ENCODE measurements at regions not wholly inside any gene's neighbourhood (a gene's known extent, or its start where the extent isn't known, plus 50 kb on each side); places are given as distances from the start of the nearest gene placed in this dataset.

DNA sequence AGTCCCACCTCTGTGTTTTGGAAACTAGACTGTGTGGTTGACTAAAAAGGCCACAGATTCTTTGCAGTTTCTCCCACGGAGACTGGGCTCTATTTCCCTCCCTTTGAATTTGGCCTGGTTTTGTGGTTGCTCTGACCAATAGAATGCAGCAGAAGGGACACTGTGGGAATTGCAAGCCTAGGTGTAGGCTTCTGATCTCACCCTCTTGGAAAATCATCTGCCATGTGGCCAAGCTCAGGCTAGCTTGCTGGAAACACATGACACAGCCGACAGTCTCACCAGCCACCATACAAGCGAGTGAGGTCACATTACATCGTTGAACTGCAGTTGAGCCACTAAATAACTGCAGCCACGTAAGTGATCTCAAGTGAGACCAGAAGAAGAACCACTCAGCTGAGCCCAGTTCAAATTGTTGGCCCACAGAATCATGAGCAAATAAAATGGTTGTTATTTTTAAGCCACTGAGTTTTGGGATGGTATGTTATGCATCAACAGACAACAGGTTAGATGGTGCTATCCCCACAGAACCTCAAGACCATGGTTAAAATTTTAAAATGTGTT lies 319.1 kb upstream of the MEX3C start:
- ATAC-seq (ENCODE audit: insufficient number of reproducible peaks, low FRiP score, low read depth) (no peak), DNase-seq (ENCODE audit: low spot score) (no peak)
- H3K9me3 ChIP-seq: no peaks in the 10 kb centered on the region
- TF ChIP-seq, protein P1, sequence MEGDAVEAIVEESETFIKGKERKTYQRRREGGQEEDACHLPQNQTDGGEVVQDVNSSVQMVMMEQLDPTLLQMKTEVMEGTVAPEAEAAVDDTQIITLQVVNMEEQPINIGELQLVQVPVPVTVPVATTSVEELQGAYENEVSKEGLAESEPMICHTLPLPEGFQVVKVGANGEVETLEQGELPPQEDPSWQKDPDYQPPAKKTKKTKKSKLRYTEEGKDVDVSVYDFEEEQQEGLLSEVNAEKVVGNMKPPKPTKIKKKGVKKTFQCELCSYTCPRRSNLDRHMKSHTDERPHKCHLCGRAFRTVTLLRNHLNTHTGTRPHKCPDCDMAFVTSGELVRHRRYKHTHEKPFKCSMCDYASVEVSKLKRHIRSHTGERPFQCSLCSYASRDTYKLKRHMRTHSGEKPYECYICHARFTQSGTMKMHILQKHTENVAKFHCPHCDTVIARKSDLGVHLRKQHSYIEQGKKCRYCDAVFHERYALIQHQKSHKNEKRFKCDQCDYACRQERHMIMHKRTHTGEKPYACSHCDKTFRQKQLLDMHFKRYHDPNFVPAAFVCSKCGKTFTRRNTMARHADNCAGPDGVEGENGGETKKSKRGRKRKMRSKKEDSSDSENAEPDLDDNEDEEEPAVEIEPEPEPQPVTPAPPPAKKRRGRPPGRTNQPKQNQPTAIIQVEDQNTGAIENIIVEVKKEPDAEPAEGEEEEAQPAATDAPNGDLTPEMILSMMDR (IDR thresholded peaks at IDR 0.05): no peak
- no peaks in the 10 kb centered on the region for H3K27me3 ChIP-seq (replicated peaks; ENCODE audit: insufficient read depth)
- no peak overlapping the region for H3K27ac ChIP-seq
- no peak overlapping the region for H3K4me3 ChIP-seq
- H3K36me3 ChIP-seq: no peaks in the 10 kb centered on the region
- no peaks in the 10 kb centered on the region for H3K4me1 ChIP-seq (ENCODE audit: control insufficient read depth in 1 of 2, low read depth in 2 of 2)

DNA sequence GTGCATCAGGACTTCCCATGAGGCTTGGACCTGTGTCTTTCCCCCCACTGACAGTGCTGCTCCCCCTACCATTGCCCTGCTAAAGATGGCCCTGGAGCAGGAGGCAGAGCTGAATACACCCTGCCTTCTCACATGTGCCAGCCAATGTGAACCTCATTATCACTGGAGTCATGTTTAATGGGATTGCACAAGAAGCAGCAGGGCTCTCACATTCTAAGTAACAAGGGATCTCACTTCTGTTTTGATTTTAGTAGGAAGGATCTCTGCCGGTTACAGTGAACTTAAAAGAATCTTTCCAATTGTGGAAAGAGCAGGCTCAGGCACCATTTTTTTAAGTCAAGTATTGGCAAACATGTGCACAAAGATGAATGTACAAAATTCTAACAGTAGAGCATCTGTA lies 322.1 kb upstream of the MEX3C start:
- TF ChIP-seq, protein P1 (IDR thresholded peaks at IDR 0.05): no peak
- Histone ChIP-seq H3K4me1 (ENCODE audit: control insufficient read depth in 1 of 2, low read depth in 2 of 2) (no peaks in the 10 kb centered on the region), H3K9me3 (no peaks in the 10 kb centered on the region), H3K4me3 (no peak overlapping the region), H3K27me3 (replicated peaks; ENCODE audit: insufficient read depth) (no peaks in the 10 kb centered on the region), H3K27ac (no peak overlapping the region), H3K36me3 (no peaks in the 10 kb centered on the region)
- ATAC-seq (ENCODE audit: insufficient number of reproducible peaks, low FRiP score, low read depth): no peak
- DNase-seq (ENCODE audit: low spot score): no peak

DNA sequence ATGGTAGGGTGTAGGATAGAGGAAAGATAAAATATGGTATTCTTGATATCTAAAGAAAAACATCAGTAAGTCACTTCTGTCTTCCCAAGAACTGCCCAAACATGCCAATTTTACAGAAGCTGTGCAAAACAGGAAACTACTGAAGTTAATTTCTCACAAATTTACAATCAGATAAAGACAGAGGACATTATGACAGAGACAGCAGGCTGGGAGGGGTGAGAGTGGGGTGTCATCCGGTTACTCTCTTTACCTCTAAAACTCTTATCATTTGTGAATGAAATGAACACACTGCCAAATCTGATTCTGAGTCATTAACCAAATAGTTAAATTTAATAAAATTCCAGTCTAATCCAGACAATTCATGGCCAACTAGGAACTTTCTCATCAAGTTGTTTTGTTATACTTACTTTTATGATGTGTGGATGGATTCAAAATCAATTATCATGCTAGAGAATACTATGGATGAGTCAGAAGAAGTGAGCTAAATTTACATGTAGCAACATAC lies 323.2 kb upstream of the MEX3C start:
- Histone ChIP-seq H3K27ac (no peak overlapping the region), H3K27me3 (replicated peaks; ENCODE audit: insufficient read depth) (no peaks in the 10 kb centered on the region), H3K4me3 (no peak overlapping the region), H3K4me1 (ENCODE audit: control insufficient read depth in 1 of 2, low read depth in 2 of 2) (no peaks in the 10 kb centered on the region), H3K36me3 (no peaks in the 10 kb centered on the region), H3K9me3 (no peaks in the 10 kb centered on the region)
- ATAC-seq (ENCODE audit: insufficient number of reproducible peaks, low FRiP score, low read depth) (no peak), DNase-seq (ENCODE audit: low spot score) (no peak)
- TF ChIP-seq, protein P1 (IDR thresholded peaks at IDR 0.05): no peak

DNA sequence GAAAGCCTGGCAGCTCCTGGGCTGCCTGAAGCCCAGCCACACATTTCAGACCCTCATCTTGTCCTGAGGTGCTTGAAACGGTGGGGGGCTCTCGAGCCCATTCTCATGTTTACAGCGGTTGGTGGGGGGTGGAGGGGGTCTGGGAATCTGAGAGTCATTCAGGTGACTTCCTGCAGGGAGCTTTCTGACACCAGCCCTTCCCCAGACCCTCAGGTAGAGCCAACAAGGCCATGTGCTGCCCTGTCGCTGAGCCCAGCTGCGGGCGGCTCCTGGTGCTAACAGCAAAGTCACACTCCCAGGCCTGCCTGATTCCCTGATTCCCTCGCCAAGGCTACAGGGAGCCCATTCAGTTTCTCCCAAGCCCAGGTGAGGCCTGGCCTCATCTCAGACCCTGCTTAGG lies 324.9 kb upstream of the MEX3C start:
- Histone ChIP-seq H3K27me3 (replicated peaks; ENCODE audit: insufficient read depth) (no peaks in the 10 kb centered on the region), H3K4me1 (ENCODE audit: control insufficient read depth in 1 of 2, low read depth in 2 of 2) (no peaks in the 10 kb centered on the region), H3K9me3 (no peaks in the 10 kb centered on the region), H3K27ac (no peak overlapping the region), H3K36me3 (no peaks in the 10 kb centered on the region), H3K4me3 (no peak overlapping the region)
- TF ChIP-seq, protein P1 (IDR thresholded peaks at IDR 0.05): no peak
- ATAC-seq (ENCODE audit: insufficient number of reproducible peaks, low FRiP score, low read depth): no peak
- DNase-seq (ENCODE audit: low spot score): no peak

DNA sequence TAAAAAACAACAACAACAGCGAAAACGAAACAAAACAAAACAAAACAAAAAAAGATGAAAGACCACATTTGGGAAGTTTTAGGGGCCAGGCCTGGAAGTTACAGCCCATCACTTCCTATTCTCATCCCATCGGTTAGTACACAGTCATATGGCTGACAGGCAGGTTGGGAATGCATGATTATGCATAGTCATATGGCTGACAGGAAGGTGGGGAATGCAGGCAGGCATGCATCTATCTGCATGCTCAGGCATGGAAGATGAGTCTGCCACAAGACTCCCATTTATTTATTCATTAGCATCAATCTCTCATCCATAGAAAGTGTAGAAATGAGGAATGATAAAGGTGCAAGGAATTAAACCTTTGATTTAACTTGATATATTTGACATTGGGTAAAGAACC lies 325.3 kb upstream of the MEX3C start:
- no peaks in the 10 kb centered on the region for H3K27me3 ChIP-seq (replicated peaks; ENCODE audit: insufficient read depth)
- no peak overlapping the region for H3K4me3 ChIP-seq
- no peaks in the 10 kb centered on the region for H3K36me3 ChIP-seq
- no peak for DNase-seq (ENCODE audit: low spot score)
- H3K27ac ChIP-seq: no peak overlapping the region
- ATAC-seq (ENCODE audit: insufficient number of reproducible peaks, low FRiP score, low read depth): no peak
- no peaks in the 10 kb centered on the region for H3K9me3 ChIP-seq
- H3K4me1 ChIP-seq (ENCODE audit: control insufficient read depth in 1 of 2, low read depth in 2 of 2): no peaks in the 10 kb centered on the region
- TF ChIP-seq, protein P1 (IDR thresholded peaks at IDR 0.05): no peak

Data from thoracic aorta (tissue), 2 donors.